Osteoblast (primary cell): ENCODE measurements at regions not wholly inside any gene's neighbourhood (a gene's known extent, or its start where the extent isn't known, plus 50 kb on each side); places are given as distances from the start of the nearest gene placed in this dataset.

Source experiments
- DNase-seq: peaks from one replicate; pipeline ENCODE4 v3.0.0; 2011; ENCODE audit warnings: low spot score, mixed read lengths; ENCODE audit not compliant: insufficient read length; ENCODE audit errors: missing footprints
- H2AFZ ChIP-seq: 2 replicates; pipeline ENCODE4 v1.6.0; 2011; ENCODE audit warnings: mild to moderate bottlenecking, low read length
- H3K27ac ChIP-seq: 2 replicates; pipeline ENCODE4 v1.5.1; 2011; ENCODE audit warnings: mild to moderate bottlenecking, low read depth, low read length, moderate library complexity
- H3K27me3 ChIP-seq: 2 replicates; pipeline ENCODE4 v1.6.0; 2012; ENCODE audit warnings: mild to moderate bottlenecking, control low read depth, inconsistent platforms, low read length, moderate library complexity; ENCODE audit not compliant: insufficient read depth
- H3K36me3 ChIP-seq: 2 replicates; pipeline ENCODE4 v1.5.1; 2011; ENCODE audit warnings: mild to moderate bottlenecking, low read length, control low read depth, moderate library complexity; ENCODE audit not compliant: insufficient read depth
- H3K4me1 ChIP-seq: 2 replicates; pipeline ENCODE4 v1.5.1; 2011; ENCODE audit warnings: mild to moderate bottlenecking, low read length, control low read depth, moderate library complexity; ENCODE audit not compliant: insufficient read depth
- H3K4me2 ChIP-seq: 2 replicates; pipeline ENCODE4 v1.6.0; 2011; ENCODE audit warnings: mild to moderate bottlenecking, low read length; ENCODE audit not compliant: insufficient read depth
- H3K4me3 ChIP-seq: fragments of 200-600 bp; sonication (generic); 3 replicates; pipeline ENCODE4 v1.5.1; 2012; ENCODE audit warnings: mild to moderate bottlenecking, low read length, inconsistent platforms; ENCODE audit not compliant: insufficient read depth
- H3K79me2 ChIP-seq: 2 replicates; pipeline ENCODE4 v1.6.0; 2012; ENCODE audit warnings: mild to moderate bottlenecking, low read length, control low read depth, inconsistent platforms; ENCODE audit not compliant: insufficient read depth
- H3K9me3 ChIP-seq: 2 replicates; pipeline ENCODE4 v1.5.1; 2011; ENCODE audit warnings: low read depth, low read length, control low read depth
- H4K20me1 ChIP-seq: 2 replicates; pipeline ENCODE4 v1.6.0; 2012; ENCODE audit warnings: mild to moderate bottlenecking, low read length, control low read depth; ENCODE audit not compliant: insufficient read depth
- TF ChIP-seq, protein P1 (sequence below): IDR thresholded peaks from 2 replicates; pipeline ENCODE4 v1.5.1; 2011; ENCODE audit warnings: mild to moderate bottlenecking, low read depth, low read length, moderate library complexity; ENCODE audit errors: extremely low read depth

DNA sequence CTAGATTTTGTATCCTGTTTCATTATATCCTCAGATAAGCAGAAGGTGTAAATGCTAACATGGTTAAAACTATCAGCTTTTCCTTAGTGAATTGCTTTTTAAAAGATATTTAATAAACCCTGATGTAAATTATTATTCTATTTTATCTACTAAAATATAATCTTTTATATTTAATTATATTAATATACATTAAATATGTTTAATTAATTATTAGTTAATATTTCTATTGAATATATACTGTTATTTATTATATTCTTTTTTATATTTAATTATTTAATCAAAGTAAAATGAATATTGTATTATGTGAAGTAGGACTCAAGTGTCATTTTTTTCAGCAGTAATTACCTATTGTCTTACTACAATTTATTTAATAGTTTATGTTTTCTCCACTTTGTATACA, 179.7 kb upstream of the ADGRL4 start:
- no peaks in the 10 kb centered on the region for H3K9me3 ChIP-seq
- no peaks in the 10 kb centered on the region for H3K36me3 ChIP-seq
- H3K27me3 ChIP-seq = no peaks in the 10 kb centered on the region
- no peaks in the 10 kb centered on the region for H4K20me1 ChIP-seq
- no peak overlapping the region for H3K4me2 ChIP-seq
- no peak overlapping the region for H3K4me3 ChIP-seq
- TF ChIP-seq, protein P1, sequence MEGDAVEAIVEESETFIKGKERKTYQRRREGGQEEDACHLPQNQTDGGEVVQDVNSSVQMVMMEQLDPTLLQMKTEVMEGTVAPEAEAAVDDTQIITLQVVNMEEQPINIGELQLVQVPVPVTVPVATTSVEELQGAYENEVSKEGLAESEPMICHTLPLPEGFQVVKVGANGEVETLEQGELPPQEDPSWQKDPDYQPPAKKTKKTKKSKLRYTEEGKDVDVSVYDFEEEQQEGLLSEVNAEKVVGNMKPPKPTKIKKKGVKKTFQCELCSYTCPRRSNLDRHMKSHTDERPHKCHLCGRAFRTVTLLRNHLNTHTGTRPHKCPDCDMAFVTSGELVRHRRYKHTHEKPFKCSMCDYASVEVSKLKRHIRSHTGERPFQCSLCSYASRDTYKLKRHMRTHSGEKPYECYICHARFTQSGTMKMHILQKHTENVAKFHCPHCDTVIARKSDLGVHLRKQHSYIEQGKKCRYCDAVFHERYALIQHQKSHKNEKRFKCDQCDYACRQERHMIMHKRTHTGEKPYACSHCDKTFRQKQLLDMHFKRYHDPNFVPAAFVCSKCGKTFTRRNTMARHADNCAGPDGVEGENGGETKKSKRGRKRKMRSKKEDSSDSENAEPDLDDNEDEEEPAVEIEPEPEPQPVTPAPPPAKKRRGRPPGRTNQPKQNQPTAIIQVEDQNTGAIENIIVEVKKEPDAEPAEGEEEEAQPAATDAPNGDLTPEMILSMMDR = no peak
- no peak for DNase-seq
- peaks cover 8% of the 10 kb centered on the region for H3K4me1 ChIP-seq
- H3K27ac ChIP-seq = no peak overlapping the region
- H2AFZ ChIP-seq = no peak overlapping the region
- H3K79me2 ChIP-seq = no peaks in the 10 kb centered on the region

- H3K27me3 ChIP-seq = no peaks in the 10 kb centered on the region
- H3K4me3 ChIP-seq = no peak overlapping the region
- H3K4me1 ChIP-seq = no peaks in the 10 kb centered on the region
- TF ChIP-seq, protein P1 = no peak
- H3K79me2 ChIP-seq = no peaks in the 10 kb centered on the region
- H3K27ac ChIP-seq = no peak overlapping the region
- H4K20me1 ChIP-seq = no peaks in the 10 kb centered on the region
- no peaks in the 10 kb centered on the region for H3K36me3 ChIP-seq
- H2AFZ ChIP-seq = no peak overlapping the region
- H3K9me3 ChIP-seq = no peaks in the 10 kb centered on the region
- DNase-seq = no peak
- no peak overlapping the region for H3K4me2 ChIP-seq
Observed at GRCh38 chr1:79177844-79178243, 171.3 kb upstream of the ADGRL4 start.

DNA sequence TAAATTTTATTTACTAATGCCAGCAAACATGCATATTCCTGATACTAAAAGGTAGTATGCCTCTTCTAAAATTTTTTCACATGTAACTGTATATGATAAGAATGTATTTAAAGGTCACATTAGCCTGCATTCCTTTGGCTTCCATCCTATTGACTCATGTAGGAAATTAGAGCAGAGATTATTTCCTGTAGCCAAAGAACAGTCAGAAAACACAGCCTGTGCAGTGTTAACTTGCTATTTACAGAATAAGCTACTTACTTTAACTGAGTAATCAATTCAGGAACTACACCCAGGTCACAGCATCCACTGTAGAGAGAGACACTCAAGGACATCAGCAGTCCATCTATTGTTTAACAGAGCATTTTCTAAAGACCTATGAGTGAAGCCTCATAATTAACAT, 154.5 kb upstream of the ADGRL4 start:
- Histone ChIP-seq H3K27ac (no peak overlapping the region), H2AFZ (peak overlapping the region; percentile 2)

GRCh38 chr1:79155991-79156390, 149.5 kb upstream of the ADGRL4 start:
- H3K9me3 ChIP-seq = no peaks in the 10 kb centered on the region
- H3K4me3 ChIP-seq = no peak overlapping the region
- H3K27me3 ChIP-seq = no peaks in the 10 kb centered on the region
- no peaks in the 10 kb centered on the region for H3K4me1 ChIP-seq
- DNase-seq = no peak
- no peak overlapping the region for H3K27ac ChIP-seq
- H2AFZ ChIP-seq = no peak overlapping the region
- H3K36me3 ChIP-seq = no peaks in the 10 kb centered on the region
- TF ChIP-seq, protein P1 = no peak
- H4K20me1 ChIP-seq = no peaks in the 10 kb centered on the region
- H3K79me2 ChIP-seq = no peaks in the 10 kb centered on the region
- no peak overlapping the region for H3K4me2 ChIP-seq

More for the DNA sequence above, 154.5 kb upstream of the ADGRL4 start:
- Histone ChIP-seq H3K36me3 (no peaks in the 10 kb centered on the region), H4K20me1 (no peaks in the 10 kb centered on the region), H3K79me2 (no peaks in the 10 kb centered on the region), H3K4me1 (no peaks in the 10 kb centered on the region), H3K4me3 (no peak overlapping the region), H3K27me3 (no peaks in the 10 kb centered on the region), H3K9me3 (no peaks in the 10 kb centered on the region), H3K4me2 (no peak overlapping the region)
- TF ChIP-seq, protein P1 = no peak
- no peak for DNase-seq
